Common myeloid progenitor, CD34-positive (primary cell): ENCODE measurements at regions not wholly inside any gene's neighbourhood (a gene's known extent, or its start where the extent isn't known, plus 50 kb on each side); places are given as distances from the start of the nearest gene placed in this dataset.

Source experiments
- CTCF ChIA-PET: fragments of 350-600 bp; sonication (Branson Sonifier 250); formaldehyde crosslinking; loops from one replicate; lab custom pipeline; 2021; ENCODE audit warnings: antibody characterized with exemption; lab: Charles Lee
- POLR2A ChIA-PET: fragments of 350-600 bp; sonication (Branson Sonifier 250); formaldehyde crosslinking; loops from one replicate; lab custom pipeline; 2021; ENCODE audit warnings: antibody characterized with exemption; lab: Charles Lee
- DNase-seq, 3 donors: peaks; one replicate each; pipeline versions ENCODE4 v3.0.0 to v3.0.0-alpha.2; 2013
- H3K27ac ChIP-seq, 2 experiments: 1 replicate in 1 of 2; 2 replicates in 1 of 2; pipeline ENCODE4 v1.7.0; 2013; ENCODE audit warnings: inconsistent platforms in 2 of 2, low read length in 2 of 2, mild to moderate bottlenecking in 2 of 2, low read depth in 1 of 2, moderate library complexity in 1 of 2; ENCODE audit not compliant: severe bottlenecking in 2 of 2, insufficient read depth in 1 of 2, poor library complexity in 1 of 2
- H3K27me3 ChIP-seq, 5 experiments: replicated peaks in 2 of 5; 1 replicate in 3 of 5; 2 replicates in 2 of 5; pipeline versions ENCODE4 v1.6.1 to v1.7.0; 2013; ENCODE audit warnings: low read length in 4 of 5, mild to moderate bottlenecking in 2 of 5, moderate library complexity in 2 of 5, inconsistent platforms in 1 of 5; ENCODE audit not compliant: insufficient read depth in 5 of 5, control insufficient read depth in 4 of 5
- H3K36me3 ChIP-seq, 4 experiments: 1 replicate in 2 of 4; 2 replicates in 2 of 4; pipeline versions ENCODE4 v1.6.1 to v1.7.0; 2013; ENCODE audit warnings: low read length in 3 of 4, control low read depth in 1 of 4, mild to moderate bottlenecking in 1 of 4; ENCODE audit not compliant: control insufficient read depth in 4 of 4, insufficient read depth in 4 of 4
- H3K4me1 ChIP-seq, 4 experiments: 1 replicate in 3 of 4; 2 replicates in 1 of 4; pipeline versions ENCODE4 v1.6.1 to v1.7.1; 2013; ENCODE audit warnings: low read length in 3 of 4, mild to moderate bottlenecking in 3 of 4, control low read depth in 1 of 4, inconsistent platforms in 1 of 4, moderate library complexity in 1 of 4; ENCODE audit not compliant: control insufficient read depth in 4 of 4, insufficient read depth in 4 of 4; ENCODE audit errors: control extremely low read depth in 1 of 4
- H3K4me3 ChIP-seq, 7 experiments: 1 replicate in 4 of 7; 2 replicates in 3 of 7; pipeline versions ENCODE4 v1.5.1 to v1.7.0; 2013; ENCODE audit warnings: mild to moderate bottlenecking in 7 of 7, low read length in 6 of 7, moderate library complexity in 6 of 7, inconsistent platforms in 2 of 7, low read depth in 2 of 7, control low read depth in 1 of 7; ENCODE audit not compliant: insufficient read depth in 4 of 7, control insufficient read depth in 1 of 7; ENCODE audit errors: extremely low read depth in 1 of 7
- H3K9me3 ChIP-seq, 5 experiments: 1 replicate in 4 of 5; 2 replicates in 1 of 5; pipeline versions ENCODE4 v1.6.1 to v1.7.1; 2013; ENCODE audit warnings: low read length in 4 of 5, mild to moderate bottlenecking in 2 of 5, inconsistent platforms in 1 of 5, low read depth in 1 of 5, moderate library complexity in 1 of 5; ENCODE audit not compliant: control insufficient read depth in 4 of 5, insufficient read depth in 2 of 5; ENCODE audit errors: control extremely low read depth in 1 of 5
- WGBS: methylation state at CpG from one replicate; pipeline ENCODE4 v1.1.5; 2013; ENCODE audit not compliant: insufficient coverage; 5-methylcytosine and 5-hydroxymethylcytosine counted together

- WGBS = 89% methylated on average over 6 of the region's 7 CpGs
- H3K27me3 ChIP-seq = peaks cover 0 to 71% (median 26%) of the 10 kb centered on the region in 5 experiments
- H3K4me1 ChIP-seq = peaks cover 0 to 17% (median 15%) of the 10 kb centered on the region in 4 experiments
- no peak for DNase-seq
- POLR2A ChIA-PET = no interaction called here
- no peak overlapping the region for H3K4me3 ChIP-seq
- no peaks in the 10 kb centered on the region for H3K36me3 ChIP-seq
- CTCF ChIA-PET = interaction anchor here (1.4 kb wide), 1 partner anchor 158 kb away, joined by 3 read pairs; no protein-coding TSS in a partner anchor
- H3K9me3 ChIP-seq = no peaks in the 10 kb centered on the region
- H3K27ac ChIP-seq = no peak overlapping the region
These were observed 184.3 kb upstream of the LINGO1 start for GRCh38 chr15:77816983-77817382.

- Histone ChIP-seq H3K27ac (no peak overlapping the region), H3K36me3 (no peaks in the 10 kb centered on the region), H3K4me3 (no peak overlapping the region), H3K4me1 (peaks cover 0 to 12% (median 11%) of the 10 kb centered on the region in 4 experiments), H3K9me3 (no peaks in the 10 kb centered on the region), H3K27me3 (peaks cover 0 to 51% (median 12%) of the 10 kb centered on the region in 5 experiments)
- no peak for DNase-seq
- 94% methylated on average over 6 of the region's 7 CpGs for WGBS
- ChIA-PET POLR2A (no interaction called here), CTCF (no interaction called here)
These were observed 182.3 kb upstream of the LINGO1 start for GRCh38 chr15:77815015-77815414.

- DNase-seq = no peak
- Histone ChIP-seq H3K27me3 (peaks cover 0 to 27% (median 6%) of the 10 kb centered on the region in 5 experiments), H3K4me3 (no peak overlapping the region), H3K27ac (no peak overlapping the region), H3K4me1 (no peaks in the 10 kb centered on the region), H3K9me3 (no peaks in the 10 kb centered on the region), H3K36me3 (no peaks in the 10 kb centered on the region)
- 94% methylated on average over 9 of the region's 10 CpGs for WGBS
- CTCF ChIA-PET = interaction anchor here (0.6 to 1.1 kb wide), 3 partner anchors 9 to 152 kb away, joined by 3 to 4 read pairs (median 3); no protein-coding TSS in a partner anchor
- POLR2A ChIA-PET = no interaction called here
These were observed 180.0 kb upstream of the LINGO1 start for GRCh38 chr15:77812664-77813063.

GRCh38 chr15:77811270-77811669, 178.6 kb upstream of the LINGO1 start:
- Histone ChIP-seq H3K4me1 (no peaks in the 10 kb centered on the region), H3K27me3 (peaks cover 0 to 13% (median 2%) of the 10 kb centered on the region in 5 experiments), H3K9me3 (no peaks in the 10 kb centered on the region), H3K36me3 (no peaks in the 10 kb centered on the region), H3K4me3 (no peak overlapping the region), H3K27ac (no peak overlapping the region)
- ChIA-PET CTCF (no interaction called here), POLR2A (interaction anchor here (0.5 kb wide), 1 partner anchor 32 kb away, joined by 6 read pairs; no protein-coding TSS in a partner anchor)
- WGBS = 54% methylated on average over 3 of the region's 5 CpGs
- no peak for DNase-seq

GRCh38 chr15:77810130-77810571, 177.4 kb upstream of the LINGO1 start:
- H3K4me1 ChIP-seq = no peaks in the 10 kb centered on the region
- no peaks in the 10 kb centered on the region for H3K36me3 ChIP-seq
- POLR2A ChIA-PET = no interaction called here
- no peak overlapping the region for H3K4me3 ChIP-seq
- no peak overlapping the region for H3K27ac ChIP-seq
- 100% methylated on average over 2 of the region's 6 CpGs for WGBS
- no peak for DNase-seq
- no peaks in the 10 kb centered on the region for H3K9me3 ChIP-seq
- CTCF ChIA-PET = no interaction called here
- peaks cover 0 to 8% (median 0%) of the 10 kb centered on the region in 5 experiments for H3K27me3 ChIP-seq

GRCh38 chr15:77808581-77809177, 176.0 kb upstream of the LINGO1 start:
- no peak for DNase-seq
- ChIA-PET POLR2A (no interaction called here), CTCF (no interaction called here)
- WGBS = 97% methylated on average over 7 of the region's 8 CpGs
- no peak overlapping the region for H3K27ac ChIP-seq
- no peaks in the 10 kb centered on the region for H3K4me1 ChIP-seq
- no peaks in the 10 kb centered on the region for H3K9me3 ChIP-seq
- H3K36me3 ChIP-seq = no peaks in the 10 kb centered on the region
- no peak overlapping the region for H3K4me3 ChIP-seq
- H3K27me3 ChIP-seq = peaks cover 0 to 8% (median 0%) of the 10 kb centered on the region in 5 experiments

GRCh38 chr15:77808075-77808474, 175.4 kb upstream of the LINGO1 start:
- Histone ChIP-seq H3K4me3 (no peak overlapping the region), H3K4me1 (no peaks in the 10 kb centered on the region), H3K27me3 (peaks cover 0 to 7% (median 0%) of the 10 kb centered on the region in 5 experiments), H3K36me3 (no peaks in the 10 kb centered on the region), H3K27ac (no peak overlapping the region), H3K9me3 (no peaks in the 10 kb centered on the region)
- no peak for DNase-seq
- 100% methylated on average over 5 of the region's 7 CpGs for WGBS
- POLR2A ChIA-PET = no interaction called here
- CTCF ChIA-PET = no interaction called here
